ENCODE measurements at regions not wholly inside any gene's neighbourhood (a gene's known extent, or its start where the extent isn't known, plus 50 kb on each side); places are given as distances from the start of the nearest gene placed in this dataset.

- Histone ChIP-seq H3K4me2 (ENCODE audit: low read length) (no peak overlapping the region), H3K27me3 (ENCODE audit: insufficient read depth, low read length) (no peaks in the 10 kb centered on the region), H3K14ac (ENCODE audit: low read length) (no peak overlapping the region), H3K4me1 (ENCODE audit: control insufficient read depth in 1 of 2, insufficient read depth in 2 of 2, low read length in 2 of 2) (peaks cover 0 to 3% of the 10 kb centered on the region in 2 experiments), H2AK5ac (ENCODE audit: low read length) (no peak overlapping the region), H2AFZ (ENCODE audit: insufficient read depth, low read length, poor library complexity) (no peak overlapping the region), H2BK5ac (ENCODE audit: low read depth, low read length, poor library complexity) (no peak overlapping the region), H3K27ac (ENCODE audit: low read depth, low read length) (no peak overlapping the region), H3K9ac (ENCODE audit: low read length) (no peak overlapping the region), H3K23ac (ENCODE audit: low read length) (no peak overlapping the region), H2BK120ac (ENCODE audit: insufficient read depth, low read length, poor library complexity) (no peak overlapping the region), H3K79me1 (ENCODE audit: low read length) (no peaks in the 10 kb centered on the region), H3K4ac (ENCODE audit: low read depth, low read length) (no peak overlapping the region), H3K36me3 (ENCODE audit: control insufficient read depth in 1 of 2, insufficient read depth in 2 of 2, low read length in 2 of 2) (no peaks in the 10 kb centered on the region), H3K79me2 (ENCODE audit: control insufficient read depth, insufficient read depth, low read length, poor library complexity) (no peaks in the 10 kb centered on the region), H4K12ac (ENCODE audit: low read depth, low read length) (no peak overlapping the region), H4K8ac (ENCODE audit: low read depth, low read length) (no peak overlapping the region), H3K4me3 (ENCODE audit: low read depth, low read length) (no peak overlapping the region), H3K9me3 (ENCODE audit: insufficient read depth, low read depth, low read length) (no peaks in the 10 kb centered on the region), H2BK12ac (ENCODE audit: low read length) (no peak overlapping the region), H3K18ac (ENCODE audit: low read length) (no peak overlapping the region), H4K91ac (ENCODE audit: low read depth, low read length) (no peak overlapping the region)
- WGBS (ENCODE audit: extremely low coverage, insufficient coverage, insufficient read length), result no CpG with 5 or more reads among the region's 9 CpGs
- DNase-seq, result no peak
Observed at GRCh38 chr15:95761501-95762165, 568.9 kb upstream of the NR2F2 start.

GRCh38 chr15:95763426-95763825, 567.1 kb upstream of the NR2F2 start:
- Histone ChIP-seq H3K79me2 (ENCODE audit: control insufficient read depth, insufficient read depth, low read length, poor library complexity) (no peaks in the 10 kb centered on the region), H3K9me3 (ENCODE audit: insufficient read depth, low read depth, low read length) (no peaks in the 10 kb centered on the region), H3K4me1 (ENCODE audit: control insufficient read depth in 1 of 2, insufficient read depth in 2 of 2, low read length in 2 of 2) (peaks cover 0 to 3% of the 10 kb centered on the region in 2 experiments), H3K14ac (ENCODE audit: low read length) (no peak overlapping the region), H4K8ac (ENCODE audit: low read depth, low read length) (no peak overlapping the region), H3K36me3 (ENCODE audit: control insufficient read depth in 1 of 2, insufficient read depth in 2 of 2, low read length in 2 of 2) (no peaks in the 10 kb centered on the region), H3K18ac (ENCODE audit: low read length) (no peak overlapping the region), H2AFZ (ENCODE audit: insufficient read depth, low read length, poor library complexity) (no peak overlapping the region), H2AK5ac (ENCODE audit: low read length) (no peak overlapping the region), H3K4ac (ENCODE audit: low read depth, low read length) (no peak overlapping the region), H3K79me1 (ENCODE audit: low read length) (no peaks in the 10 kb centered on the region), H4K91ac (ENCODE audit: low read depth, low read length) (no peak overlapping the region), H3K4me2 (ENCODE audit: low read length) (no peak overlapping the region), H3K9ac (ENCODE audit: low read length) (no peak overlapping the region), H3K23ac (ENCODE audit: low read length) (no peak overlapping the region), H4K12ac (ENCODE audit: low read depth, low read length) (no peak overlapping the region), H3K27me3 (ENCODE audit: insufficient read depth, low read length) (no peaks in the 10 kb centered on the region), H2BK120ac (ENCODE audit: insufficient read depth, low read length, poor library complexity) (no peak overlapping the region), H3K4me3 (ENCODE audit: low read depth, low read length) (no peak overlapping the region), H2BK5ac (ENCODE audit: low read depth, low read length, poor library complexity) (no peak overlapping the region), H2BK12ac (ENCODE audit: low read length) (no peak overlapping the region), H3K27ac (ENCODE audit: low read depth, low read length) (no peak overlapping the region)
- no peak for DNase-seq
- no CpG with 5 or more reads among the region's 4 CpGs for WGBS (ENCODE audit: extremely low coverage, insufficient coverage, insufficient read length)

- Histone ChIP-seq H2BK5ac (ENCODE audit: low read depth, low read length, poor library complexity) (no peak overlapping the region), H3K4me3 (ENCODE audit: low read depth, low read length) (no peak overlapping the region), H3K27me3 (ENCODE audit: insufficient read depth, low read length) (no peaks in the 10 kb centered on the region), H4K8ac (ENCODE audit: low read depth, low read length) (no peak overlapping the region), H3K27ac (ENCODE audit: low read depth, low read length) (no peak overlapping the region), H3K36me3 (ENCODE audit: control insufficient read depth in 1 of 2, insufficient read depth in 2 of 2, low read length in 2 of 2) (no peaks in the 10 kb centered on the region), H3K18ac (ENCODE audit: low read length) (no peak overlapping the region), H2BK12ac (ENCODE audit: low read length) (no peak overlapping the region), H3K79me2 (ENCODE audit: control insufficient read depth, insufficient read depth, low read length, poor library complexity) (no peaks in the 10 kb centered on the region), H4K12ac (ENCODE audit: low read depth, low read length) (no peak overlapping the region), H3K23ac (ENCODE audit: low read length) (no peak overlapping the region), H3K4me2 (ENCODE audit: low read length) (no peak overlapping the region), H3K14ac (ENCODE audit: low read length) (no peak overlapping the region), H2BK120ac (ENCODE audit: insufficient read depth, low read length, poor library complexity) (no peak overlapping the region), H3K4ac (ENCODE audit: low read depth, low read length) (no peak overlapping the region), H3K9me3 (ENCODE audit: insufficient read depth, low read depth, low read length) (no peaks in the 10 kb centered on the region), H3K9ac (ENCODE audit: low read length) (no peak overlapping the region), H3K4me1 (ENCODE audit: control insufficient read depth in 1 of 2, insufficient read depth in 2 of 2, low read length in 2 of 2) (peaks cover 0 to 3% of the 10 kb centered on the region in 2 experiments), H2AFZ (ENCODE audit: insufficient read depth, low read length, poor library complexity) (no peak overlapping the region), H4K91ac (ENCODE audit: low read depth, low read length) (no peak overlapping the region), H3K79me1 (ENCODE audit: low read length) (no peaks in the 10 kb centered on the region), H2AK5ac (ENCODE audit: low read length) (no peak overlapping the region)
- DNase-seq, result no peak
- WGBS (ENCODE audit: extremely low coverage, insufficient coverage, insufficient read length), result no CpG with 5 or more reads among the region's 2 CpGs
Observed at GRCh38 chr15:95765161-95765560, 565.3 kb upstream of the NR2F2 start.

- Histone ChIP-seq H4K12ac (ENCODE audit: low read depth, low read length) (no peak overlapping the region), H4K91ac (ENCODE audit: low read depth, low read length) (no peak overlapping the region), H2BK5ac (ENCODE audit: low read depth, low read length, poor library complexity) (no peak overlapping the region), H3K79me2 (ENCODE audit: control insufficient read depth, insufficient read depth, low read length, poor library complexity) (no peaks in the 10 kb centered on the region), H2BK120ac (ENCODE audit: insufficient read depth, low read length, poor library complexity) (no peak overlapping the region), H3K14ac (ENCODE audit: low read length) (no peak overlapping the region), H3K9ac (ENCODE audit: low read length) (no peak overlapping the region), H3K79me1 (ENCODE audit: low read length) (no peaks in the 10 kb centered on the region), H3K4me1 (ENCODE audit: control insufficient read depth in 1 of 2, insufficient read depth in 2 of 2, low read length in 2 of 2) (peaks cover 0 to 3% of the 10 kb centered on the region in 2 experiments), H3K4me2 (ENCODE audit: low read length) (peak overlapping the region; percentile 30), H3K4ac (ENCODE audit: low read depth, low read length) (no peak overlapping the region), H2AFZ (ENCODE audit: insufficient read depth, low read length, poor library complexity) (no peak overlapping the region), H2AK5ac (ENCODE audit: low read length) (no peak overlapping the region), H2BK12ac (ENCODE audit: low read length) (no peak overlapping the region), H3K23ac (ENCODE audit: low read length) (no peak overlapping the region), H3K36me3 (ENCODE audit: control insufficient read depth in 1 of 2, insufficient read depth in 2 of 2, low read length in 2 of 2) (no peaks in the 10 kb centered on the region), H3K27me3 (ENCODE audit: insufficient read depth, low read length) (no peaks in the 10 kb centered on the region), H3K4me3 (ENCODE audit: low read depth, low read length) (no peak overlapping the region), H3K27ac (ENCODE audit: low read depth, low read length) (no peak overlapping the region), H4K8ac (ENCODE audit: low read depth, low read length) (no peak overlapping the region), H3K9me3 (ENCODE audit: insufficient read depth, low read depth, low read length) (no peaks in the 10 kb centered on the region), H3K18ac (ENCODE audit: low read length) (no peak overlapping the region)
- DNase-seq, result peak; percentile 5 to 63
Observed at GRCh38 chr15:95770196-95770595, 560.3 kb upstream of the NR2F2 start.

Measured in trophoblast cell (in vitro differentiated cells and primary cell).